ENCODE measurements at regions not wholly inside any gene's neighbourhood (a gene's known extent, or its start where the extent isn't known, plus 50 kb on each side); places are given as distances from the start of the nearest gene placed in this dataset.

DNA sequence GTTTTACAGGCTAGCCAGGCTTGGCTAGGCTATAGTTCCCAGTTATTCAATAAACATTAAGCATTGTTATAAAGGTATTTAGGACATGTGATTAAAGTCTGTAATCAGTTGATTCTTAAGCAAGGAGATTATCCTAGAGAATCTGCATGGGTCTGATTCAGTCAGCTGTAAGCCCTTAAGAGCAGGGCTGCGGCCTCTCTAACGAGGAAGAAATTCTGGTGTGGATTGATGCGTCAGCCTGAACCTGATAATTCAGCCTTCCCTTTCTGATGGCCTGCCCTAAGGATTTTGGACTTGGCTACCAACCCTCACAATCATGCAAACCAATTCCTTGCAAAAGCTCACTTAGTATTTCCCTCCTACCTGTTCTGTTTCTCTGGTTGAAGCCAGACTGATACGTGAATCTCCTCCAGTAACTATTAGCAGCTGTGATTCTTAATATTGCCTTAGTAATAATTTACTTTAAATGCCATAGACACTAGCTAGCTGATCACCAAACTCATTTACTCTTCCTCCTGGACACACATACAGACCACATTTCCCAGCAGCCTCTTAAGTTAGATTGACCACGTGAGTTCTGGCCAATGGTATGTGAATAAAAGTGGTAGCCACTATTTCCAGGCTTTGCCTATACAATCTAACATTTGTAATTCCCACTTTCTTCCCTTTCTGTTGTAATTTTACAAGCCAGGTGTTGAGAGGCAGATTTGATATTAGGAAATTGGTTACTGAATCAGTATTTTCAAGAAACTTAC lies 678.0 kb upstream of the INTU start:
- TF ChIP-seq, protein P1, sequence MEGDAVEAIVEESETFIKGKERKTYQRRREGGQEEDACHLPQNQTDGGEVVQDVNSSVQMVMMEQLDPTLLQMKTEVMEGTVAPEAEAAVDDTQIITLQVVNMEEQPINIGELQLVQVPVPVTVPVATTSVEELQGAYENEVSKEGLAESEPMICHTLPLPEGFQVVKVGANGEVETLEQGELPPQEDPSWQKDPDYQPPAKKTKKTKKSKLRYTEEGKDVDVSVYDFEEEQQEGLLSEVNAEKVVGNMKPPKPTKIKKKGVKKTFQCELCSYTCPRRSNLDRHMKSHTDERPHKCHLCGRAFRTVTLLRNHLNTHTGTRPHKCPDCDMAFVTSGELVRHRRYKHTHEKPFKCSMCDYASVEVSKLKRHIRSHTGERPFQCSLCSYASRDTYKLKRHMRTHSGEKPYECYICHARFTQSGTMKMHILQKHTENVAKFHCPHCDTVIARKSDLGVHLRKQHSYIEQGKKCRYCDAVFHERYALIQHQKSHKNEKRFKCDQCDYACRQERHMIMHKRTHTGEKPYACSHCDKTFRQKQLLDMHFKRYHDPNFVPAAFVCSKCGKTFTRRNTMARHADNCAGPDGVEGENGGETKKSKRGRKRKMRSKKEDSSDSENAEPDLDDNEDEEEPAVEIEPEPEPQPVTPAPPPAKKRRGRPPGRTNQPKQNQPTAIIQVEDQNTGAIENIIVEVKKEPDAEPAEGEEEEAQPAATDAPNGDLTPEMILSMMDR (IDR thresholded peaks at IDR 0.05; ENCODE audit: insufficient read depth, low read depth, low read length): no peak
- no peak overlapping the region for H3K4me3 ChIP-seq (ENCODE audit: low read depth, low read length)
- no peak for DNase-seq (ENCODE audit: low read depth)

DNA sequence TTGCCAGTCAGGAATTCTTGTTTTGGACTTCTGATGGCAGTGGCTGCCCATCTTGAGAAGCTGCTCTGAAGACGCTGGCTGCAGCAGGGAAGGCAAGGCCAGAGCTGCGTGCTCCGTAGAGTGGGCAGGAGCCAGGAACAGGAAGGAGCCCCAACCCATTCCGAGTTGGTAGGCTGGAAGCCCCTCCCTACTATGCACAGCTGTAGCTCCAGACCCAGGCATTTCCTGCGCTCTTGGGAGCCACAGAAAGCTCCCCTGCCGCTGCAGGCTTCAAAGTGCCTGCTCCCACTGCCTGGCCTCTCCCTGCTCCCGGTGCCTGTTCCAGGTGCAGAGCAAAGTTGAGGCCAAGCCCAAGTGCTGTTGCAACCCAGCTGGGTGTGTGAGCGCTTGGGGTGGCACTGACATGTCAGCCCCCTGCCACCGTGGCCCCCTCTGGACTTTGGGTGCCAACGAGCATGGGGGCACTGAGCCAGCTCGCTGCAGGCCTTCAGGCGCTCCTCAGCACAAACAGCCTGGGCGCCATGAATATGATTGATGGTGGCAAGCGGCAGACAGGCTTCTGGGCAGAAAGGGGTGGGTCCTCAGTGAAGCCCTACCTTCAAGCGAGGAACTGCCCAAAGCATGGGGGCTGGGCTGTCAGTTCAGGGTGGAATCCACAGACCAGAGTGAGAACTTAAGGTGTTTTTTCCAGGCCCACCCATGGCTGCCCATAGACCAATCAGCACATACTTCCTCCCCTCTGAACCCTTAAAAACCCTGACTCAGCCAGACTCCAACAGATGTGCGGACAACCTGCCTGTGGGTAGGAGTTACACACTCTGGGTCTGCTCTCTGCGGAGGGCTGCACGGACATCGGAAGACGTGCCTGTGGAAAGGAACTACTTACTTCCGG lies 677.2 kb upstream of the INTU start:
- TF ChIP-seq, protein P1 (IDR thresholded peaks at IDR 0.05; ENCODE audit: insufficient read depth, low read depth, low read length): no peak
- no peak for DNase-seq (ENCODE audit: low read depth)

DNA sequence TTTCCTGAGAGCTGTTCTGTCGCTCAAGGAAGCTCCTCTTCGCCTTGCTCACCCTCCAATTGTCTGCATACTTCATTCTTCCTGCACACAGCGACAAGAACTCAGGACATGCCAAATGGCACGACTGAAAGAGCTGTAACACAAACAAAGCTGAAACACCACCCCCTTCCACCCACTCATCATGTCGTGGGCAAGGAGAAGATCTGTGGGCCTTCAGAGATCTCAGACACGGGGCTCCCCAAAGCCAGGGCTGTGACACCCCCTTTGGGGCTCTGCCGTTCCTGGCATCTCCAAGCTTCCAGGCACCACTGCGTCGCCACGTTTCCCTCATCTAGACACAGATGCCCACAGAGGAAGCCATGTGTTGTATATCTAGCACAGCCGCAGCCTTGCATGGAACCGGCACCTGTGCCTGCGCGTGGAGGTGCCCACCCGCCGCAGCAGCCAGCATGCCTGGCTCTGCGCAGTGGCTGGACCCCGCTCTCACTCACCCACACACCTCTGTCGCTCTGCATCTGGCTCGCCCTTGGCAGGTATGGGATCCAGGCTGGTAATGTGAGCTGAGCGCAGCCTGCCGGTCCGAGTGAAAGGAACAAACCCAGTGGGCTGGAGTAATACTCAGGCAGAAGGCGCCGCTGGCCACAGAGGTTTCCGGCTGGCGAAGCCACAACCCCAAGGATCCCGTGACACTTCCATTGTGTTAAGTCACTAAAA lies 676.4 kb upstream of the INTU start:
- no peak for DNase-seq (ENCODE audit: low read depth)
- TF ChIP-seq, protein P1 (IDR thresholded peaks at IDR 0.05; ENCODE audit: insufficient read depth, low read depth, low read length): no peak
- H3K4me3 ChIP-seq (ENCODE audit: low read depth, low read length): no peak overlapping the region

More for the DNA sequence above, 677.2 kb upstream of the INTU start:
- H3K4me3 ChIP-seq (ENCODE audit: low read depth, low read length): no peak overlapping the region

DNA sequence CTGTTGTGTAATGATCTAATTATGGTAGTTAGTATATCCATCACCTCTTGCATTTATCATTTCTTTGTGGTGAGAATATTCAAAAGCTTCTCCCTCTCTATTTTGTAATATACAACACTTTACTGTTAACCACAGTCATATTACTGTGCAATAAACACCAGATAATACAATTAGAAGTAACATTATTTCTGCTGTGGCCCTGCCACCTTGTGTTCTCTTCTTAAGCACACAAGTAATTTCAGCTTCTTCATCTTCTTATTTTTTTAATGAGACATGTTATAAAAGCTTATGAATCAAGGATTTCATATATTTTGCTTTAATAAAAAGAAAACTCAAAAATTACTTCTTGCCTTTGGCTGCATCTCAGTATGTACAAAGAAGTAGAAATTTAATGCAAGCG lies 675.2 kb upstream of the INTU start:
- TF ChIP-seq, protein P1 (IDR thresholded peaks at IDR 0.05; ENCODE audit: insufficient read depth, low read depth, low read length): peak; percentile 29
- H3K4me3 ChIP-seq (ENCODE audit: low read depth, low read length): no peak overlapping the region
- peak; percentile 45 for DNase-seq (ENCODE audit: low read depth)

DNA sequence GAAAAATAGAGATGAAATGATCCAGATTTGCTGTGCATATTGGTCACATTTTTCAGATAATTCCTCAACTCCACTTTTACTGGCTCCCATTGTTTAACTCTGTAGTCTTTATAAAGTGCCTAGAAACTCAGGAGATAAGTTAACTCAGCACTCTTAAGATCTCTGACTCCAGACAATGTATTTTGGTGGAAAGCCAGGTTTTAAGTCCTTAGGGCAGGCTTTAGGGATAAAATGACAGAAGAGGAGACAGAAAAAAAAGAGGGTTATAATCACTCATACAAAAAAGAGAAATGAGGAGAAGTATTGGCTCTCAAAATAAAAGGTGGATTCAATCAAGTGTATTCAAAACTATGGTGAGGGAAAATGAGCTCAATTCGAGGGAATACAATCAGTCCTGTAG lies 674.8 kb upstream of the INTU start:
- H3K4me3 ChIP-seq (ENCODE audit: low read depth, low read length): no peak overlapping the region
- DNase-seq (ENCODE audit: low read depth): no peak
- TF ChIP-seq, protein P1 (IDR thresholded peaks at IDR 0.05; ENCODE audit: insufficient read depth, low read depth, low read length): no peak

DNA sequence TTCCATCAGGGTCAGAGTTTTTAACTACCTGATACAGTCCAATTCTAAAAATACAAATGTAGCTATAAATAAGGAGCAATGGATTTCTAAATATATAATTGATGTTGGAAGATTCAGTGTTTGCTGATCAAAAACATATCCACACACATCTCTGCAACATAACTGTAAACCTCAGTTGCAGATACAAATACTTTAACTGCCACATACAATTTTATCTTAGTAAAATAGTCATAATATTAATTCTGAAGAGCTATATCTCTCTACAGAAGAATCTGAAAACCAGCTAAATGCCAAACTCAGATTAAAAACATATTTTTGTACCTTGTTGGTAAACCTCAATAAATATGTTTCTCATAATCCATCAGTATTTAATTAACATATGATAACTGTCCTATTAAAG lies 674.3 kb upstream of the INTU start:
- H3K4me3 ChIP-seq (ENCODE audit: low read depth, low read length): no peak overlapping the region
- DNase-seq (ENCODE audit: low read depth): no peak
- TF ChIP-seq, protein P1 (IDR thresholded peaks at IDR 0.05; ENCODE audit: insufficient read depth, low read depth, low read length): no peak

Data from fibroblast of villous mesenchyme (primary cell).